Naive thymus-derived CD4-positive, alpha-beta T cell (primary cell): ENCODE measurements at regions not wholly inside any gene's neighbourhood (a gene's known extent, or its start where the extent isn't known, plus 50 kb on each side); places are given as distances from the start of the nearest gene placed in this dataset.
A peak's percentile ranks its signal among the peaks of the same experiment; 100 is the strongest.

ENCODE experiments used
- ATAC-seq: fragments of 150-1000 bp; cut with Tn5 transposase; 2 replicates; pipeline ENCODE4 v1.10.0; 2021; ENCODE audit warnings: mild to moderate bottlenecking, moderate library complexity
- CTCF ChIA-PET: fragments of 350-600 bp; sonication (Branson Sonifier 250); formaldehyde crosslinking; loops from one replicate; lab custom pipeline; 2021; ENCODE audit warnings: antibody characterized with exemption; lab: Charles Lee
- POLR2A ChIA-PET: fragments of 350-600 bp; sonication (Branson Sonifier 250); formaldehyde crosslinking; loops from one replicate; lab custom pipeline; 2021; ENCODE audit warnings: antibody characterized with exemption, inconsistent platforms; lab: Charles Lee
- DNase-seq, 9 donors: peaks; one replicate each; pipeline versions ENCODE4 v3.0.0 to v3.0.0-alpha.2; 2020 to 2022; ENCODE audit warnings: mixed read lengths in 1 of 9
- H3K27ac ChIP-seq: one replicate; pipeline ENCODE4 v1.7.0; 2013; ENCODE audit warnings: mild to moderate bottlenecking, low read depth, low read length, moderate library complexity
- H3K27me3 ChIP-seq, 2 donors: one replicate each; pipeline ENCODE4 v1.7.0; 2013; ENCODE audit warnings: low read length in 2 of 2, mild to moderate bottlenecking in 2 of 2, moderate library complexity in 2 of 2; ENCODE audit not compliant: control insufficient read depth in 2 of 2, insufficient read depth in 2 of 2
- H3K36me3 ChIP-seq, 3 experiments: 1 replicate in 2 of 3; 2 replicates in 1 of 3; pipeline ENCODE4 v1.7.0; 2013; ENCODE audit warnings: low read length in 3 of 3, mild to moderate bottlenecking in 3 of 3, moderate library complexity in 1 of 3; ENCODE audit not compliant: insufficient read depth in 3 of 3, control insufficient read depth in 2 of 3
- H3K4me1 ChIP-seq, 2 donors: one replicate each; pipeline ENCODE4 v1.7.0; 2013; ENCODE audit warnings: low read length in 2 of 2, mild to moderate bottlenecking in 2 of 2, moderate library complexity in 1 of 2; ENCODE audit not compliant: control insufficient read depth in 2 of 2, insufficient read depth in 2 of 2
- H3K4me3 ChIP-seq: 2 replicates; pipeline ENCODE4 v1.7.0; 2013; ENCODE audit warnings: mild to moderate bottlenecking, low read length
- H3K9me3 ChIP-seq, 3 experiments: 1 replicate in 2 of 3; 2 replicates in 1 of 3; pipeline ENCODE4 v1.7.0; 2013; ENCODE audit warnings: low read length in 3 of 3; ENCODE audit not compliant: control insufficient read depth in 2 of 3
- H3K27ac Mint-ChIP-seq, 9 donors: one replicate each; pipeline ENCODE4 v1.8.0; 2020 to 2022; ENCODE audit warnings: mixed read lengths in 9 of 9, mild to moderate bottlenecking in 8 of 9, moderate library complexity in 5 of 9, inconsistent platforms in 2 of 9
- H3K27me3 Mint-ChIP-seq, 5 donors: one replicate each; pipeline ENCODE4 v1.8.0; 2021 to 2022; ENCODE audit warnings: mixed read lengths in 5 of 5, mild to moderate bottlenecking in 1 of 5
- H3K36me3 Mint-ChIP-seq, 5 donors: one replicate each; pipeline ENCODE4 v1.8.0; 2020 to 2022; ENCODE audit warnings: mixed read lengths in 5 of 5, mild to moderate bottlenecking in 3 of 5, inconsistent platforms in 1 of 5
- H3K4me1 Mint-ChIP-seq, 7 donors: one replicate each; pipeline ENCODE4 v1.8.0; 2020 to 2022; ENCODE audit warnings: mixed read lengths in 7 of 7, mild to moderate bottlenecking in 3 of 7, inconsistent platforms in 1 of 7
- H3K4me3 Mint-ChIP-seq, 10 donors: one replicate each; pipeline ENCODE4 v1.8.0; 2020 to 2022; ENCODE audit warnings: mild to moderate bottlenecking in 10 of 10, mixed read lengths in 10 of 10, moderate library complexity in 6 of 10, inconsistent platforms in 2 of 10
- H3K9me3 Mint-ChIP-seq, 11 donors: one replicate each; pipeline ENCODE4 v1.8.0; 2020 to 2022; ENCODE audit warnings: mixed read lengths in 11 of 11, mild to moderate bottlenecking in 4 of 11, inconsistent platforms in 1 of 11, moderate library complexity in 1 of 11
- intact Hi-C, 2 donors: fragments of 100-400 bp; cut with micrococcal nuclease; formaldehyde crosslinking; loops; one replicate each; pipeline ENCODE4 v1.15.1; 2023

- Histone ChIP-seq H3K27ac (no peak overlapping the region), H3K4me1 (no peaks in the 10 kb centered on the region), H3K4me3 (no peak overlapping the region), H3K9me3 (no peaks in the 10 kb centered on the region), H3K27me3 (no peaks in the 10 kb centered on the region), H3K36me3 (no peaks in the 10 kb centered on the region)
- peaks cover 0 to 29% (median 3%) of the 10 kb centered on the region in 7 donors for H3K4me1 Mint-ChIP-seq
- POLR2A ChIA-PET = no interaction called here
- peak overlapping the region in 1 of 10 donors; percentile 3 for H3K4me3 Mint-ChIP-seq
- ATAC-seq = no peak
- CTCF ChIA-PET = no interaction called here
- H3K27me3 Mint-ChIP-seq = no peaks in the 10 kb centered on the region
- intact Hi-C loops = no loop called here
- H3K27ac Mint-ChIP-seq = peak overlapping the region in 1 of 9 donors; percentile 48
- H3K9me3 Mint-ChIP-seq = peaks cover 0 to 4% (median 0%) of the 10 kb centered on the region in 11 donors
- peaks cover 0 to 3% (median 0%) of the 10 kb centered on the region in 5 donors for H3K36me3 Mint-ChIP-seq
- no peak for DNase-seq
These were observed 360.1 kb downstream of the SHQ1 start for GRCh38 chr3:72487946-72488737.

GRCh38 chr3:72487078-72487765, 361.0 kb downstream of the SHQ1 start:
- Mint-ChIP-seq H3K4me3 (peak overlapping the region in 1 of 10 donors; percentile 23), H3K4me1 (peaks cover 6 to 38% (median 12%) of the 10 kb centered on the region in 7 donors), H3K36me3 (peaks cover 0 to 3% (median 0%) of the 10 kb centered on the region in 5 donors), H3K27ac (peak overlapping the region in 1 of 9 donors; percentile 21), H3K27me3 (no peaks in the 10 kb centered on the region), H3K9me3 (peaks cover 0 to 4% (median 0%) of the 10 kb centered on the region in 11 donors)
- DNase-seq (peak in 1 of 9 donors; percentile 57), ATAC-seq (peak; percentile 68)
- intact Hi-C loops = no loop called here
- Histone ChIP-seq H3K9me3 (no peaks in the 10 kb centered on the region), H3K4me3 (no peak overlapping the region), H3K36me3 (no peaks in the 10 kb centered on the region), H3K4me1 (no peaks in the 10 kb centered on the region), H3K27me3 (no peaks in the 10 kb centered on the region), H3K27ac (no peak overlapping the region)
- ChIA-PET CTCF (no interaction called here), POLR2A (no interaction called here)

- Histone ChIP-seq H3K4me1 (no peaks in the 10 kb centered on the region), H3K27ac (no peak overlapping the region), H3K4me3 (no peak overlapping the region), H3K27me3 (no peaks in the 10 kb centered on the region), H3K9me3 (no peaks in the 10 kb centered on the region), H3K36me3 (no peaks in the 10 kb centered on the region)
- DNase-seq = no peak
- Mint-ChIP-seq H3K27ac (peak overlapping the region in 1 of 9 donors; percentile 9), H3K27me3 (no peaks in the 10 kb centered on the region), H3K4me1 (peaks cover 6 to 43% (median 12%) of the 10 kb centered on the region in 7 donors), H3K9me3 (peaks cover 0 to 4% (median 0%) of the 10 kb centered on the region in 11 donors), H3K4me3 (no peak overlapping the region), H3K36me3 (peaks cover 0 to 3% (median 0%) of the 10 kb centered on the region in 5 donors)
- ATAC-seq = no peak
- ChIA-PET CTCF (no interaction called here), POLR2A (no interaction called here)
- intact Hi-C loops = no loop called here
These were observed 362.6 kb downstream of the SHQ1 start for GRCh38 chr3:72485641-72486040.

GRCh38 chr3:72483554-72484104, 364.6 kb downstream of the SHQ1 start:
- intact Hi-C loops = loop anchor here (2.0 to 5.0 kb wide), 2 partner anchors 36 to 37 kb away; partner anchors contain the start of gene RYBP (in 2 of the 2)
- no peaks in the 10 kb centered on the region for H3K27me3 ChIP-seq
- peak overlapping the region in 3 of 9 donors; percentile 67 to 82 (median 67) for H3K27ac Mint-ChIP-seq
- no peak for ATAC-seq
- no peaks in the 10 kb centered on the region for H3K9me3 ChIP-seq
- H3K4me1 ChIP-seq = no peaks in the 10 kb centered on the region
- H3K36me3 Mint-ChIP-seq = peaks cover 0 to 4% (median 0%) of the 10 kb centered on the region in 5 donors
- peak overlapping the region; percentile 48 for H3K4me3 ChIP-seq
- DNase-seq = no peak
- peaks cover 6 to 48% (median 14%) of the 10 kb centered on the region in 7 donors for H3K4me1 Mint-ChIP-seq
- ChIA-PET POLR2A (interaction anchor here (0.7 kb wide), 1 partner anchor 500 kb away, joined by 3 read pairs; no protein-coding TSS in a partner anchor), CTCF (interaction anchor here (0.6 to 1.3 kb wide), 2 partner anchors 339 to 528 kb away, joined by 3 to 6 read pairs; no protein-coding TSS in a partner anchor)
- peak overlapping the region in 5 of 10 donors; percentile 71 to 86 (median 79) for H3K4me3 Mint-ChIP-seq
- no peaks in the 10 kb centered on the region for H3K36me3 ChIP-seq
- peaks cover 0 to 7% (median 0%) of the 10 kb centered on the region in 11 donors for H3K9me3 Mint-ChIP-seq
- no peak overlapping the region for H3K27ac ChIP-seq
- no peaks in the 10 kb centered on the region for H3K27me3 Mint-ChIP-seq

- intact Hi-C loops = loop anchor here (2.0 to 5.0 kb wide), 2 partner anchors 35 to 36 kb away; partner anchors contain the start of gene RYBP (in 2 of the 2)
- ATAC-seq = peak; percentile 85
- Histone ChIP-seq H3K36me3 (no peaks in the 10 kb centered on the region), H3K4me1 (no peaks in the 10 kb centered on the region), H3K27ac (peak overlapping the region; percentile 46), H3K4me3 (peak overlapping the region; percentile 48), H3K27me3 (no peaks in the 10 kb centered on the region), H3K9me3 (no peaks in the 10 kb centered on the region)
- Mint-ChIP-seq H3K27me3 (no peaks in the 10 kb centered on the region), H3K4me1 (peaks cover 6 to 44% (median 12%) of the 10 kb centered on the region in 7 donors), H3K9me3 (peaks cover 0 to 7% (median 0%) of the 10 kb centered on the region in 11 donors), H3K27ac (peak overlapping the region; percentile 26 to 85 (median 77)), H3K36me3 (peaks cover 0 to 4% (median 0%) of the 10 kb centered on the region in 5 donors), H3K4me3 (peak overlapping the region; percentile 62 to 91 (median 83))
- ChIA-PET POLR2A (no interaction called here), CTCF (interaction anchor here (0.6 to 1.3 kb wide), 4 partner anchors 14 to 528 kb away, joined by 3 to 5 read pairs (median 4); no protein-coding TSS in a partner anchor)
- DNase-seq = peak in 7 of 9 donors; percentile 9 to 72 (median 21)
These were observed 365.5 kb downstream of the SHQ1 start for GRCh38 chr3:72482589-72483321.
